ENCODE measurements at regions not wholly inside any gene's neighbourhood (a gene's known extent, or its start where the extent isn't known, plus 50 kb on each side); places are given as distances from the start of the nearest gene placed in this dataset.

GRCh38 chr5:52577546-52577945 lies 210.2 kb upstream of the ITGA1 start:
- no peak overlapping the region for H2BK15ac ChIP-seq (ENCODE audit: low read length)
- H4K5ac ChIP-seq (ENCODE audit: insufficient read length, low read depth, low read length): no peak overlapping the region
- no peaks in the 10 kb centered on the region for H3K79me1 ChIP-seq (ENCODE audit: low read depth, low read length)
- H3K4me3 ChIP-seq (ENCODE audit: extremely low read depth in 1 of 4, insufficient read depth in 2 of 4, low read depth in 3 of 4, low read length in 4 of 4): no peak overlapping the region
- POLR2A ChIA-PET (ENCODE audit: partially characterized antibody): no interaction called here
- FAIRE-seq (no peak), DNase-seq (ENCODE audit: low read depth in 1 of 2, low spot score in 2 of 2) (no peak)
- H4K8ac ChIP-seq (ENCODE audit: extremely low read depth, insufficient read depth, low read length): no peak overlapping the region
- H3K4ac ChIP-seq (replicated peaks; ENCODE audit: insufficient read length, low read depth, low read length): no peak overlapping the region
- H3K9me3 ChIP-seq (ENCODE audit: insufficient read depth in 2 of 2, low read depth in 1 of 2, low read length in 1 of 2): no peaks in the 10 kb centered on the region
- no peaks in the 10 kb centered on the region for H3K27me3 ChIP-seq (replicated peaks in 1 of 4; ENCODE audit: control insufficient read depth in 3 of 4, extremely low read depth in 1 of 4, insufficient read depth in 3 of 4, low read length in 3 of 4)
- no peak for TF ChIP-seq TCF12 (IDR thresholded peaks at IDR 0.05; ENCODE audit: low read depth, low read length)
- peak; percentile 26; the same call in 1 of the 2 replicates for TF ChIP-seq CEBPB (IDR thresholded peaks at IDR 0.05; ENCODE audit: low read depth, low read length)
- H3K27ac ChIP-seq (ENCODE audit: low read depth, low read length): no peak overlapping the region
- H4K20me1 ChIP-seq (replicated peaks in 1 of 2; ENCODE audit: control insufficient read depth in 1 of 2, insufficient read depth in 2 of 2, low read length in 2 of 2): no peaks in the 10 kb centered on the region
- H3K23ac ChIP-seq (ENCODE audit: insufficient read length): no peak overlapping the region
- H2AK5ac ChIP-seq (ENCODE audit: low read depth, low read length): no peak overlapping the region
- no peak overlapping the region for H2BK12ac ChIP-seq (ENCODE audit: low read depth, low read length)
- no peak overlapping the region for H3K14ac ChIP-seq (ENCODE audit: insufficient read length)
- H2BK120ac ChIP-seq (replicated peaks; ENCODE audit: low read depth, low read length): no peak overlapping the region
- no peaks in the 10 kb centered on the region for H3K79me2 ChIP-seq (ENCODE audit: control insufficient read depth in 1 of 2, insufficient read depth in 2 of 2, low read length in 2 of 2)
- H3K9ac ChIP-seq (replicated peaks in 1 of 4; ENCODE audit: extremely low read depth in 1 of 4, low read depth in 3 of 4, low read length in 3 of 4): no peak overlapping the region
- no peak overlapping the region for H3K18ac ChIP-seq (ENCODE audit: extremely low read depth, low read length)
- CTCF ChIA-PET (ENCODE audit: partially characterized antibody): no interaction called here
- H3K23me2 ChIP-seq (ENCODE audit: low read depth, low read length): no peaks in the 10 kb centered on the region
- H2BK20ac ChIP-seq (ENCODE audit: low read length): no peak overlapping the region
- no peak overlapping the region for H2BK5ac ChIP-seq (ENCODE audit: low read depth, low read length)
- no peaks in the 10 kb centered on the region; a peak in 1 of 8 replicates for H3K36me3 ChIP-seq (ENCODE audit: control insufficient read depth in 2 of 4, insufficient read depth in 4 of 4, low read length in 3 of 4)
- no peak overlapping the region for H3K4me2 ChIP-seq (ENCODE audit: insufficient read depth in 1 of 2, low read depth in 2 of 2, low read length in 2 of 2)
- H4K91ac ChIP-seq (replicated peaks; ENCODE audit: insufficient read length, low read length): no peak overlapping the region
- H3K4me1 ChIP-seq (replicated peaks in 1 of 4; ENCODE audit: control insufficient read depth in 3 of 4, insufficient read depth in 4 of 4, low read length in 3 of 4): no peaks in the 10 kb centered on the region
- no peak overlapping the region for H2AFZ ChIP-seq (ENCODE audit: low read length)
- H3K56ac ChIP-seq (replicated peaks; ENCODE audit: insufficient read length, low read depth, low read length): no peak overlapping the region
- 88% methylated on average over 2 of the region's 2 CpGs; no CpG with 5 or more reads in 1 of the 2 experiments for WGBS, 2 experiments (ENCODE audit: extremely low coverage in 1 of 2, insufficient coverage in 1 of 2, insufficient read length in 1 of 2, insufficient replicate concordance in 2 of 2, low coverage in 1 of 2, low lambda C conversion rate in 2 of 2, missing lambda C conversion rate in 1 of 2)

All from H1 (cell line).